Stimulated activated naive CD8-positive, alpha-beta T cell treated with anti-CD3 and anti-CD28 coated beads, Interleukin-15, amount 100 ng/mL, for 72 hours (primary cell): ENCODE measurements at regions not wholly inside any gene's neighbourhood (a gene's known extent, or its start where the extent isn't known, plus 50 kb on each side); places are given as distances from the start of the nearest gene placed in this dataset.

ENCODE experiments used
- ATAC-seq: fragments of 150-1000 bp; cut with Tn5 transposase; 2 replicates; pipeline ENCODE4 v1.10.0; 2021; ENCODE audit warnings: mild to moderate bottlenecking, moderate library complexity
- DNase-seq, 2 donors: peaks; one replicate each; pipeline ENCODE4 v3.0.0; 2021 to 2022
- H3K27ac Mint-ChIP-seq, 2 donors: one replicate each; pipeline ENCODE4 v1.8.0; 2022; ENCODE audit warnings: mild to moderate bottlenecking in 2 of 2, mixed read lengths in 2 of 2, moderate library complexity in 2 of 2
- H3K27me3 Mint-ChIP-seq: one replicate; pipeline ENCODE4 v1.8.0; 2022; ENCODE audit warnings: mixed read lengths
- H3K4me1 Mint-ChIP-seq: one replicate; pipeline ENCODE4 v1.8.0; 2022; ENCODE audit warnings: mild to moderate bottlenecking, mixed read lengths
- H3K4me3 Mint-ChIP-seq, 2 donors: one replicate each; pipeline ENCODE4 v1.8.0; 2022; ENCODE audit warnings: mild to moderate bottlenecking in 2 of 2, mixed read lengths in 2 of 2, moderate library complexity in 1 of 2
- H3K9me3 Mint-ChIP-seq, 2 donors: one replicate each; pipeline ENCODE4 v1.8.0; 2022; ENCODE audit warnings: mixed read lengths in 2 of 2

- H3K9me3 Mint-ChIP-seq = peaks cover 0 to 10% of the 10 kb centered on the region in 2 donors
- H3K4me3 Mint-ChIP-seq = no peak overlapping the region
- peaks cover 12% of the 10 kb centered on the region for H3K4me1 Mint-ChIP-seq
- DNase-seq = no peak
- peaks cover 22% of the 10 kb centered on the region for H3K27me3 Mint-ChIP-seq
- H3K27ac Mint-ChIP-seq = peak overlapping the region in 1 of 2 donors; percentile 62
- no peak for ATAC-seq
Measured at GRCh38 chr5:2133080-2133479, 250.4 kb upstream of the IRX4 start.

GRCh38 chr5:2132497-2132847 is 249.7 kb upstream of the IRX4 start:
- H3K27me3 Mint-ChIP-seq = peaks cover 22% of the 10 kb centered on the region
- H3K4me3 Mint-ChIP-seq = no peak overlapping the region
- DNase-seq = no peak
- H3K4me1 Mint-ChIP-seq = peaks cover 12% of the 10 kb centered on the region
- H3K27ac Mint-ChIP-seq = no peak overlapping the region
- ATAC-seq = no peak
- H3K9me3 Mint-ChIP-seq = peaks cover 0 to 10% of the 10 kb centered on the region in 2 donors

DNA sequence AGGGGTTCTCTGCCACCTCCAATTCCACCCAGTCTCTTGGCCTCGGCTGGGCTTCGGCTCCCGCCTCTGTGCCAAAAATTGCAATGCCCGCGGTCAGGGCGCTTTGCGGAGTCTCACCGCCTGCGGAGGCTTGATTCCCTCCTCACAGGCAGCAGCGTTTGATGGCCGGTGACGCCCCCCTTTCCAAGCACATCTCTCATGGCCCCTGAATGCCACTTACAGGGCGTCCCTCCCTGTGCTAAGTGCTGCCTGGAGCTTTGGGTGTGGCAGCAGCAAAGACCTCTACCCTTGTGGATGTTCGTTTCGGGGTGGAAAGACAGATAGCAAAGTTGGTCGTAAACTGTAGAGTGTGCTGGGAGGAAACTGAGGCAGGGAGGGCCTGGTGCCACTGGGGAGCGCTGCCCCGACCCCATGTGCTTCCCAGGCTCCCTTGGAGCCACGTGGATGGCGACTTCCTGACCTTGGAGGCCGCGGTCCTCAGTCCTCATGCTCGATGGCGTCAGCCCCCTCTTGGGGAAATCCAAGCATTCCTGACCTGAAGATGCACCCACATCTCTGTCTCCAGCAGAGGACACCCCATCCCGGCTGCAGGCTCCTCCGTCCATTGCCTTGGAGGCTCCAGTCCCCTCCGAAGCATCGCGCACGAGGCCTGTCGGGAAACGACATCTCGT is 249.2 kb upstream of the IRX4 start:
- Mint-ChIP-seq H3K27ac (no peak overlapping the region), H3K4me3 (no peak overlapping the region), H3K4me1 (peaks cover 10% of the 10 kb centered on the region), H3K27me3 (peaks cover 22% of the 10 kb centered on the region), H3K9me3 (peaks cover 0 to 7% of the 10 kb centered on the region in 2 donors)
- no peak for DNase-seq
- ATAC-seq = no peak

GRCh38 chr5:2131196-2131595 is 248.5 kb upstream of the IRX4 start:
- no peak for ATAC-seq
- peaks cover 20% of the 10 kb centered on the region for H3K27me3 Mint-ChIP-seq
- no peak overlapping the region for H3K4me3 Mint-ChIP-seq
- no peaks in the 10 kb centered on the region for H3K9me3 Mint-ChIP-seq
- no peak overlapping the region for H3K27ac Mint-ChIP-seq
- peaks cover 4% of the 10 kb centered on the region for H3K4me1 Mint-ChIP-seq
- DNase-seq = no peak

GRCh38 chr5:2130361-2130760 is 247.6 kb upstream of the IRX4 start:
- H3K4me3 Mint-ChIP-seq = no peak overlapping the region
- H3K27me3 Mint-ChIP-seq = peaks cover 29% of the 10 kb centered on the region
- H3K9me3 Mint-ChIP-seq = no peaks in the 10 kb centered on the region
- DNase-seq = no peak
- no peak for ATAC-seq
- H3K27ac Mint-ChIP-seq = no peak overlapping the region
- H3K4me1 Mint-ChIP-seq = peaks cover 4% of the 10 kb centered on the region

DNA sequence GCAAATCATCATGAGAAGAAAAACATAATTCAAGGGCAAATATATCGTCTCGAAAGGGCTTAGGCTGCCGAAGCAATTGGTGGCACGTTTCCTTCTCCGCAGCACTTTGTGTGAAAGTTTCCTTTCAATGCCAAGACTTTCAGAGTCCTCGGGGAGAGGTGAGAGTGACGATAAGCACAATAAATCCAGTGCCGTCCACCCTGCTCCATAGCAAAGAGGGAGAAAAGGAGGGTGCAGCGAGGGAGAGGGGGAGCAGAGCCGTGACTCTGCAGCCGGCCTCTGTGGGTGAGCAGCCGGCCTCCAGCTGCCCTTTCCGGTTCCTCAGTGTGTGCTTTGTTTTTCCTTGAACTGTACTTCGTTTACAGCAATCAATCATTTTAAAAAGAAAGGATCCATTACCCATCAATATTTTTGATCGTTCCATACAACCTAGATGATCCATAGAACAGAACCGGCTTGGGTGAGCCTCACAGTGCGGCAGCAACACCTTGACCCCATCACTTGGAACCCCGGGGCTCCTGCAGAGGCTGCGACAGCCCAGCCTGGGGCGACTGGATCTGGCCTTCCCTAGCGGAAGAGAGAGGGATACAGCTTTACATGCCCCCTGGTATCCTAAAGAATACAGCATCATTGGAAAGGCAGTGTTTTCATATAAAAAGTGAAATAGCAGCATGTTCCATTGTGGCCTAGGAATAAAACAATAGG is 247.0 kb upstream of the IRX4 start:
- Mint-ChIP-seq H3K4me1 (peaks cover under 1% of the 10 kb centered on the region), H3K27me3 (peaks cover 35% of the 10 kb centered on the region), H3K27ac (no peak overlapping the region), H3K4me3 (no peak overlapping the region), H3K9me3 (no peaks in the 10 kb centered on the region)
- DNase-seq (no peak), ATAC-seq (no peak)

DNA sequence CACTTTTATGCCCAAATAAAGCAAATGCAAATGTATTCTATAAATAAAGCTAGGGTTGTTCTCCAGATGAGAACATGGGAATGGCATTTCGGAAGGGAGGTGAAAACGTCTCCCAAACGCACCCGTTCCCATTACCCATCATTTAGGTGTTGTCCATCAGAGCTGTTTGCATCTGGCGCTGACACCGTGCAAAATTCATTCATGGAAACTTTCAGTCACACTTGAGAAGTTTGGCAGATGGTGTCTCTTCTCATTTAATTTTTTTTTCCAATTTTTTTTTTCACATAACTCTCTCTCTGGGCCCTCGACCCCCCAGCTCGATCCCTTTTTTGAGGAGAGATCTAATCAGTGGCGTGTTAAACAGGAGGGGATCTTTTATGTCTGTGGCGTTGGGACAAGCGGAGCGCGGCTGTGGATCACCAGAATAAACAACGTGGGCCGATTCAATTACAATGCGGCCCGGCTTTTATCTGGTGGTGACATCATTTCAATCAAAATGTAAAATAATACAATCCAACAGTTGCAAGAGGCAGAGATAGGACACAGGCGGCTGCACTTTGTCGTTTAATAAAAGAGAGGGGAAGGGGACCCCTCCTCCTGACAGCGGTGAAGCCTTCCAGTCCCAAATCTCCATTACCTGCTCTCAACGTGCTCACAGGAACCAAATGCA is 246.1 kb upstream of the IRX4 start:
- H3K4me1 Mint-ChIP-seq = no peaks in the 10 kb centered on the region
- no peak overlapping the region for H3K4me3 Mint-ChIP-seq
- no peak for DNase-seq
- H3K9me3 Mint-ChIP-seq = no peaks in the 10 kb centered on the region
- no peak overlapping the region for H3K27ac Mint-ChIP-seq
- no peak for ATAC-seq
- peaks cover 44% of the 10 kb centered on the region for H3K27me3 Mint-ChIP-seq

DNA sequence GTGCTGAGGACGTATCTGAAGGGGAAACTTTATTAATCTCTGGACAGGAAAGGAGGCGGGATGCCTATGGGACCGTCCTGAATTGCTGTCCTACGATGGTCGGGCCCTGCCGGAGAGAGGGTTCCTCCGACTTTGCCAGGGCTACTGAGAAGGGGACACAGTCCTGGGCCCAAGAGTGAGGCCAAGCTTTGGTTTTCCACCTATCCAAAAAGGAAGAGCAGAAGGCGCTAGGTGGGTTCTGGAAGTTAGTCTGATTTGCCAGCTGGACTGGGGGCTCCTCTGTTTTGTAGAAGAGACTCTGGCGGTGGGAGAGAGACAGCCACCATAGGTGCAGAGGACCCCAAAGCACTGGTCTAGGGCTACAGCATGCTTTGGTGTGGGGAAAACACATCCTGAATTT is 243.8 kb upstream of the IRX4 start:
- no peak for ATAC-seq
- no peaks in the 10 kb centered on the region for H3K4me1 Mint-ChIP-seq
- no peak overlapping the region for H3K4me3 Mint-ChIP-seq
- no peak for DNase-seq
- peak overlapping the region in 1 of 2 donors; percentile 60 for H3K27ac Mint-ChIP-seq
- H3K27me3 Mint-ChIP-seq = peaks cover 51% of the 10 kb centered on the region
- H3K9me3 Mint-ChIP-seq = peaks cover 0 to 10% of the 10 kb centered on the region in 2 donors

- no peak for ATAC-seq
Measured at GRCh38 chr5:2125901-2126265, 243.2 kb upstream of the IRX4 start.

DNA sequence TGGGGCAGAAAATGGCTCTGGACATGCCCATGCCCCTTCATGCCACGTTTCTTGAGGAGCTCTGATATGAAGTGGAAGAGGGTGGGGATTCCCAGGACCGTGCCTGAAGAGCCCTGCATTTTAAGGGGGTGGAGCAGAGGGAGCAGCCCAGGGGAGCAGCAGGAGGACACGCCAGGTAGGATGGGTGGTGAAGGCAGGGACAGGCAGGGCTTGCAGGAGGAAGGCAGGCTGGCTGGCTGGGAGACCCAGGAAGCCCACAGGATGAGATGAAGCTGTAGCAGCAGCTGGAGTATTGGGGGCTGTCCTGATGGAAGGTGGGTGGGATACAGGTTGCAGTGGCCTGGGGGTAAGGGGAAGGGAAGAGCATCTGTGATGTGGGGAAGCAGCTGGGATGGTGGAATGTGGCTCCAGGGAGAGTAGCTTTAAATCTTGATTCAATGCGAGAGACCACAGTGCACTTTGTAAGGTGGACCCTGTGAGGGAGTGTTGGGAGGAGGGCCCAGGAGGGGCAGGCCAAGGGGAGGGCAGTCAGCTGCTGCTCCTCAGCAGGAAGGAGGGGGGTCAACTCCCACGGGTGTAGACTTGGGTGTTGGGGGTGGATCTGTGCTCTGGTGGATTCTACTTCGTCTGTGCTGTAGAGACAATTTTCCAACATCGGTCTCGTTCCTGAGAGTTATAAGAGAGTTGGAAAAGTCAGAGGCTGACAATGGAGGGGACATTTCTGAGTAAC is 242.6 kb upstream of the IRX4 start:
- DNase-seq (no peak), ATAC-seq (no peak)
- Mint-ChIP-seq H3K27ac (no peak overlapping the region), H3K9me3 (peaks cover 0 to 10% of the 10 kb centered on the region in 2 donors), H3K4me3 (no peak overlapping the region), H3K27me3 (peaks cover 41% of the 10 kb centered on the region), H3K4me1 (no peaks in the 10 kb centered on the region)

More at GRCh38 chr5:2125901-2126265, 243.2 kb upstream of the IRX4 start:
- Mint-ChIP-seq H3K4me3 (no peak overlapping the region), H3K4me1 (no peaks in the 10 kb centered on the region), H3K27me3 (peaks cover 46% of the 10 kb centered on the region), H3K27ac (no peak overlapping the region), H3K9me3 (peaks cover 0 to 10% of the 10 kb centered on the region in 2 donors)
- no peak for DNase-seq

DNA sequence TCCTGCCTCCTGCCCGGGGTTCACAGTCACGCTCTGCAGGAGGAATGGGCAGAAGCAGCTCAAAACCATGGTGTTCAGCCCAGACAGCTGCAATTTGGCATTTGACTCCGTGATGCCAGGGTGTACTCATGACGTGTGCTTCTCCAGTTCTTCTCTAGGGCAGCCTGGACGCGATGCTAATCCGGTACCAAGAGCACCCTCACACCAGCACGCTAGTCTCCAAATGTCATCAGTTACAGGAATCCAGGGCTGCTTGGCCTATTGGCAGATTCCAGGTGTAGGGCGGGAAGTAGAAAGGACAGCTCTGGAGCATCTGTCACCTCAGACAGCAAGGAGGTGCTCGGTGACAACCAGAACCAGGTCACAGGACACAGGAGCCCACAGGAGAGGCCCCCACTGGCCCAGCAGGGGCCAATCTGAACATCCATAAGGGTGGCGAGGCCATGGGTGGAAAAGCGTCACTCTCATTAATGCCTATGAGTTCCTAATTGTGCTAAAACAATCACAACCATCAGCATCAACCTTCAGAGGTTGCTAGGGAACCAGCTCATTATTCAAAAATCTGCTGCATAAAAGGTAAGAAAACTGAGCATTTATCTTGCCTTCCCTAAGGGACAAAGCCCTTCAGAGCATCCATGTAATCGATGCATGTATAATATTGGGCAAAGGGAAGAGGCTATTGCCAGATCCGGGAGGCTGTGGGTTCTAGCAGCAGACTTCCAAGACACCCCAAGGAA is 241.9 kb upstream of the IRX4 start:
- DNase-seq (no peak), ATAC-seq (no peak)
- H3K4me1 Mint-ChIP-seq = no peaks in the 10 kb centered on the region
- no peak overlapping the region for H3K27ac Mint-ChIP-seq
- H3K9me3 Mint-ChIP-seq = peaks cover 0 to 10% of the 10 kb centered on the region in 2 donors
- H3K4me3 Mint-ChIP-seq = no peak overlapping the region
- H3K27me3 Mint-ChIP-seq = peaks cover 36% of the 10 kb centered on the region

DNA sequence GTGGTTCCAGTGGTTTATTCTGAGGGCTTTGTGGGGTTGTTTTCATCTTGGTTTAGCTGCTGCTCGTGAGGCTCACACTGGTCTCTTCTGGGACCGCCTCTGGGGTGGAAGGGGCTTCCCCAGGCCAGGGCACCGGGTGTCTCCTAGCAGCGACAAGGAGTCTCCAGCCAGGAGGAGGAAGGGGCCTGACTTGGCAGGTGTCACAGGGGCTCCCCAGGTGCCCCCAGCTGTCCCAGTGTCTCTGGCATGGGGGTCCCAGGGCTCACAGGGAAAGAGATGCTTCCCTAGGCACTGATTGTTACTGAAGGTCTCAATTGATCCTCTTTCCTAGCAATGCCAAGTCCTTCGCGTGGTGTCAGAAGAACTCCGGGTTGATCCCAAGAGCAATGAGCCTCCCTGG is 241.1 kb upstream of the IRX4 start:
- Mint-ChIP-seq H3K9me3 (peaks cover 0 to 10% of the 10 kb centered on the region in 2 donors), H3K4me3 (no peak overlapping the region), H3K4me1 (no peaks in the 10 kb centered on the region), H3K27ac (no peak overlapping the region), H3K27me3 (peaks cover 37% of the 10 kb centered on the region)
- ATAC-seq = no peak
- no peak for DNase-seq

GRCh38 chr5:2120361-2120760 is 237.6 kb upstream of the IRX4 start:
- Mint-ChIP-seq H3K4me3 (no peak overlapping the region), H3K27ac (no peak overlapping the region), H3K27me3 (peaks cover 33% of the 10 kb centered on the region), H3K9me3 (peaks cover 0 to 10% of the 10 kb centered on the region in 2 donors), H3K4me1 (no peaks in the 10 kb centered on the region)
- DNase-seq (no peak), ATAC-seq (no peak)

DNA sequence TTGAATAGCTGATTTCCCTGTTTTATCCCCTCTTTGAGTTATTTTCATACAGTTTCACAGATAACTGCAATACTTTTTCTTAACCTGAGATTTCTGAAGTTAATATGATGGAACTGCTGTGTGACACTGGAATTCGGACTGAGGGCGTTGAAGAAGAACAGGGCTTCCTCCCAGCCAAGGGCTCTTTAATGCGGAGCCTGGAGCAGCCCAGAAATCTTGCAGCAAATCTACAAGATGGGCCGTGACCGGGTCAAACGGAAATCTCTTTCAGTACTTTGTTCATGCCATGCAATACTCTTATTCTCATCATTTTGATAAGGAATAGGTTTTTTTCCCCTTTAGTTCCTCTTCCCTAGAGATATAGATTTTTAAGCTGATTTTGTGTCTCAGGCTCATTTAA is 236.8 kb upstream of the IRX4 start:
- DNase-seq = no peak
- H3K4me1 Mint-ChIP-seq = no peaks in the 10 kb centered on the region
- peaks cover 0 to 10% of the 10 kb centered on the region in 2 donors for H3K9me3 Mint-ChIP-seq
- peaks cover 25% of the 10 kb centered on the region for H3K27me3 Mint-ChIP-seq
- H3K4me3 Mint-ChIP-seq = no peak overlapping the region
- H3K27ac Mint-ChIP-seq = no peak overlapping the region
- ATAC-seq = no peak
